AG08395 (cell line): ENCODE measurements at regions not wholly inside any gene's neighbourhood (a gene's known extent, or its start where the extent isn't known, plus 50 kb on each side); places are given as distances from the start of the nearest gene placed in this dataset.
"Not testable (repeated sequence)": the region's sequence is repeated elsewhere in the genome, so short reads cannot be mapped to it uniquely, and the experiment has no call there.

ENCODE experiments used
- DNase-seq: peaks from one replicate; pipeline ENCODE4 v3.0.0; 2012; ENCODE audit warnings: mixed read lengths, low spot score

- no peak for DNase-seq
These were observed 541.1 kb downstream of the RAB28 start for GRCh38 chr4:12943069-12943468.

DNA sequence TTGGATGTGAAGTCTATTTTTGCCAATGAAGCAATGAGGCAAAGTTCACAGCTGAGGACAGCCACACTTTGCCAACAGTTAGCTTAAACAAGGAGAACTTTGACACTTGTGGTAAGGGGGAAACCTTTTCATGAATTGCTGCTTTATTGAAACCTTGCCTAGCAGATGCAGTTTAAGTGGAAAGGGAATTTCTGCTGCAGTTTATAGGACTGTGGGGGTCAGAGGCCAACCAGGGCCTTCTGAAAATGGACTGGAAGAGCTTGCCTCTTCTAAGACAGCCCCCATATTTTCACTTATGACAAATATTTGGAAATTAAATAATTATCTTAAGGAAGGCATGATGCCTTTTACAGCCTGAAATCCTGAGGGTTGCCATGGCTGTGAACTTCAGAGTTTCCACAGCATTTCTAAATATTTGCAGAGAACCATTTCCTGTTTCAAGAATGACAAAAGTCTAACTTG lies 550.3 kb downstream of the RAB28 start:
- no peak for DNase-seq

- DNase-seq, result no peak
These were observed 551.8 kb downstream of the RAB28 start for GRCh38 chr4:12932203-12932788.

DNA sequence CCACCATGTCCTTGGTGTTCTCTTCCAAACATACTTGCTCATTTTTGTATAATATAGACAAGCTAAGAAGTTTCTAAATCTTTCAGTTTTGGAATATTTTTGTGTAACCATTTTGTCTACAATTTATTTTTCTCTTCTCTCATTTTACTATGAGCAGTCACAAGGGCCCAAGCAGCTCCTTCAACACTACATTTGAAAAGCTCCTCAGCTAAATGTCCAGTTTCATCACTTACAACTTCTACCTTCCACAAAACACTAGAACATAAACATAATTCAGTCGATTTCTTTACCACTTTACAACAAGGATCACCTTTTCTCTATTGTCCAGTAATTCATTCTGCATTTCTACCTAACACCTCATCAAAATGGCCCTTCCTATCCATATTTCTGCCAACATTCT lies 554.4 kb downstream of the RAB28 start:
- no peak for DNase-seq

- DNase-seq, result no peak
These were observed 555.4 kb downstream of the RAB28 start for GRCh38 chr4:12928751-12929150.

- DNase-seq, result no peak
These were observed 557.7 kb downstream of the RAB28 start for GRCh38 chr4:12926189-12927066.

DNA sequence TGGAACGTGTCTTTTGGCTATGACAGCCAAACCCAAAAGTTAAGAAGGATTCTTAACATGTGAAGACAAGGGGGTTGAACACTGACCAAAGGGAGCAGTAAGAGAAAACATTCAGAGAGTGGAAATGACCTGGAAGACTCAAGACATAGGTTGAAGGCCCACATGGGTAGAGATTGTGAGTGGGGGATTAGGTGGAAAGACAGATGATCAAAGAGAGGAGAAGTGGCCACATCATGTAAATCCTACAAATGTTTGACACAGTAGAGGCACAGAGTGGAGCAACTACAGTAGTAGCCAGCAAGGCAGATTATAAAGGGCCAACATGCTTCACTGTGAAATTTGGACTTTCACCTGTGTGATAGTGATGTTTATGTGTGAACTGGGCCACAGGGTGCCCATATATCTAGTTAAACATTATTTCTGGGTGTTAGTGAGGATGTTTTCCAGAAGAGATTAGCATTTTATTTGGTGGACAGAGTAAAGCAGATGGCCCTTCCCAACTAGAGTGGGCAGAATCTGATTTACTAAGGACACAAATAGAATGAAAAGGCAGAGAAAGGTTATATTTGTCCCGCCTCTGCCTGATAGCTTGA lies 559.3 kb downstream of the RAB28 start:
- no peak for DNase-seq

DNA sequence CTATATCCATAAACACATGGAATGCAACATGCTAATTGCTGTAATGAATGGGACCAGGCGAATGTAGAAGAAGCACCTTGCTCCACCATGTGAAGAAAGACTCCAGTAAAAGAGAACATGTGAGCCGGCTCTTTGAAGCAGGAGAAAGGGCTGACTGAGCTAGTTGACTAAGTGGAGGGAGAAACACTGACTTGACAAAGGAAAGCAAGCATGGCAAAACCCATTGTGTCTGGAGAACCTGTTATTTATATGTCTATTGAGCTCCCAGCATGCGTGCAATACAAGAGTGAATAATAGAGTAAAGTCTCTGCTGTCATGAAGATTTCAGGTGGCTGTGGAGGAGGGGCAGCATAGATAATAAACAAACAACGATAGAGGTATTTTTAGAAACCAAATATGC lies 559.9 kb downstream of the RAB28 start:
- DNase-seq, result no peak

- no peak for DNase-seq
These were observed 571.2 kb downstream of the RAB28 start for GRCh38 chr4:12912896-12913418.

- no peak for DNase-seq
These were observed 572.3 kb downstream of the RAB28 start for GRCh38 chr4:12911750-12912358.

DNA sequence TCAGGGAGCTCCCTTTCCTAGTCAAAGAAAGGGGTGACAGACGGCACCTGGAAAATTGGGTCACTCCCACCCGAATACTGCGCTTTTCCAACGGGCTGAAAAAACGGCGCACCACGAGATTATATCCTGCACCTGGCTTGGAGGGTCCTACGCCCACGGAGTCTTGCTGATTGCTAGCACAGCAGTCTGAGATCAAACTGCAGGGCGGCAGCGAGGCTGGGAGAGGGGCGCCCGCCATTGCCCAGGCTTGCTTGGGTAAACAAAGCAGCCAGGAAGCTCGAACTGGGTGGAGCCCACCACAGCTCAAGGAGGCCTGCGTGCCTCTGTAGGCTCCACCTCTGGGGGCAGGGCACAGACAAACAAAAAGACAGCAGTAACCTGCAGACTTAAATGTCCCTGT lies 580.5 kb downstream of the RAB28 start:
- not testable (repeated sequence) for DNase-seq

- DNase-seq, result no peak
These were observed 581.4 kb downstream of the RAB28 start for GRCh38 chr4:12902735-12903134.

GRCh38 chr4:12897954-12898353 lies 586.2 kb downstream of the RAB28 start:
- DNase-seq, result no peak

DNA sequence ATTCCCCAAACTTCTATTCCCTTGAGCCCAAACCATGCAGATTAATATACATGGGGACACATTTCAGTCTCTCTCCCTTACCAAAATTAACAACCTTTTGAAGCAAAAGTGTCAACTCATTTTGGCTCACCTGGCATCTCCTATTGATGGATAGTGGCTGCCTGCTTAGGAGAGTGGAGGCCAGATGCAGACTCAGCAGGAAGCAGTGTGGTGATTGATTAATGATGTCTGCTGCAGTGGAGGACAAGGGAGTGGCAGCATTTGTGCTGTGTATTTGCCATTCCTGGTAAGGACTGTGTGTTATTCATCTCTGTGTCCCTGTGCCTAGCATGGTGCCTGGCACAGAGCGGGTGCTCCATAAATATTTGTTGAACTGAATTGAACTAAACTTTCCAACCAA lies 590.1 kb downstream of the RAB28 start:
- DNase-seq, result no peak

DNA sequence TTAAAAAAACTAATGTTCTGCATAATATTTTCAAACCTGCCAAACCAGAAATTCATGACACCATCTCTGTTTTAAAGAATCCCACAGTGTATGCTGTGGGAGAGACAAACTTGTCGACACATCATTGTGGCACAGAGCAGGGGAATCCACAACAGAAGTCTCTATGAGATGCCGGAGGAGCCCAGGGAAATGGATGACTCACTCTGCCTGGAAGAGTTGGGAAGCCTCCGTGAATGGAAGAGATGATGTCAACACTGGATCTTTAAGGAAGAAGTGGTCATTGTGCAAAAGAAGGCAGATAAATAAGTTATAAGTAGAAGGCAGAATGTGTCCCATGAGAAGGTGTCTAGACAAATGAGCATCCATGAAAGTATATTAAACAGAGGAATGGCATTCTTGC lies 595.1 kb downstream of the RAB28 start:
- no peak for DNase-seq

DNA sequence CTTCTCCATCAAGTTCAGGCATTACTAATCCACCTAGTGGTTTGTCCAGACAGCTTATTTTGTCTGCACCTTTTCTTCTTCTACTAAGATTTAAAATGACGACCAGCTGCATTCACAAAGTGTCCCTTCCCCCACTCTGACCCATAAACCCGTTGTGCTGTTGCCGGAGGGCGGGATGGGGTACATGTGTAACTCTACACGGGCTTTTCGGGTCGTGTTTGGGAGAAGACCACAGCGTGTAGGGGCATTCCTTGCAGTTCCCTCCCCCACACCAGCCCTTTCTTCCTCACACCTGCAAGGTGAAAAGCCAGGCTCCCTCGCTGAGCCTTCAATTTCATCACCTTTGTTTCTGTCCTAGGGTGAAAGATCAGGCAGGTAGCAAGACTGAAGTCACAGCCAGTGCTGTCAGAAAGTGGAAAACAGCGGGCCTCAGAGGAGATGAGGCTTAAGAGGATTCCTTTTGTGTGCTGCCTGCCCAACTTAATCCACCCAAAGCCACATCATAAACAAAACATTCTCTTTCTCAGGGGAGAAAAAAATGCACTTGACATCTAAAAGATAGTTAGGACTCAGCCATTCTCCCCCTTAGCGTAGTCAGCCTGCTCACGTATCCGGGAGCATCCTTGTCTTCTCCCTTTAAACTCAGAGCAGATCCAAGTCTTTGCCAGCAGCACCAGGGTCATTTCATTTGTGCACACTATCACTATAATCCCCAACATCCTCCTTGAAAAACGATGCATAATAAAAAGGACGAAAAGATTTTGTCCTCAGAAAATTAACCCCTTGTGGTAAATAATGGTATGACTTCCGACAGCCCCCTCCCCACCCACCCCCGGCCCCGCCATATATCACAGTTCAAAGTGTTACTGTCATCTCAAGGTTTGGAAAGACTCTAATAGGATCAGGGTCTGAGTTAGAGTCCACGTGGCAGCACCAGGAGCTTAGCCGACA lies 599.0 kb downstream of the RAB28 start:
- no peak for DNase-seq

DNA sequence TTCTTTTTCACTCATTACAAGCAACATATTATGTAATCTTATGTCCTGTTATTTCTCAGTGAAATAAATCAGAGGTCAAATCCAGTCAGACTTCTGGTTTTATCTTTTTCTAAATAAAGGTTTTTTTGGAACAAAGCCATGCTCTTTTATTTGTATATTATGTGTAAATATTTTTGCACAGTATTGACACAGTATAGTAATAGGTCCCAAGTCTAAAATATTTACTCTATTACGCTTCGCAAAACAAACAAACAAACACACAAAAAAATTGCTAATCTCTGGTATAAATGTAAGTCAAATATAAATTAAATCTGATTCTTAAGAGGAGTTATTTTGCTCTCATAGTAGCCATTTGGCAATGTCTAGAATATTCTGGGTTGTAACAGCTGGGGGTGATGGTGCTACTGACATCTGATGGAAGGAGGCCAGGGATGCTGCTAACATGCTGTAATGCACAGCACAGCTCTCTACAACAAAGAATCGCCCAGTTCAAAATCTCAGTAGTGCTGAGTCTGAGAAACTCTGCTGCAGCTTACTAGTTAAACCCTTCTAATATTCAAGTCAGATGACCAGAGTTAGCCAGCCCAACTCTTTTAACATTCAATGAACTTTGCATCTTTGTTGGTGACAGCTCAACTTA lies 602.1 kb downstream of the RAB28 start:
- DNase-seq, result no peak

DNA sequence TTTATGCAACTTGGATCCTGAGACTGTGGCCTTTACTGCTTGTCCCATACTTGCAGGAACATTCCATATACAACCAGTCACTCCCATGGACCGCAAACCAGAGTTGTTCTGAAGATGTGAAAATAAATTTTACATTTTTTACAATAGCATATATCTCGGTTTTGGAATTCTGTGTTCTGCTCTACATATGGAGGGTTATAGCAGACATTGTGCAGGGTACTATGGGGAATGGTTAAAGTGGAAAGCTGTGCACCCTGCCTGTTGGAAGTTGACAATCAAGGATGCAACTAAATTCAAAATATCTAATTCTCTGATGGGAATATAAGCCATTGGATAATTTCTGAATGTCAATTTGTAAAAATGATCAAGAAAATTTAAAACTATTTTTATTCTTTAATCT lies 603.3 kb downstream of the RAB28 start:
- DNase-seq, result no peak

- no peak for DNase-seq
These were observed 604.6 kb downstream of the RAB28 start for GRCh38 chr4:12879496-12879895.

DNA sequence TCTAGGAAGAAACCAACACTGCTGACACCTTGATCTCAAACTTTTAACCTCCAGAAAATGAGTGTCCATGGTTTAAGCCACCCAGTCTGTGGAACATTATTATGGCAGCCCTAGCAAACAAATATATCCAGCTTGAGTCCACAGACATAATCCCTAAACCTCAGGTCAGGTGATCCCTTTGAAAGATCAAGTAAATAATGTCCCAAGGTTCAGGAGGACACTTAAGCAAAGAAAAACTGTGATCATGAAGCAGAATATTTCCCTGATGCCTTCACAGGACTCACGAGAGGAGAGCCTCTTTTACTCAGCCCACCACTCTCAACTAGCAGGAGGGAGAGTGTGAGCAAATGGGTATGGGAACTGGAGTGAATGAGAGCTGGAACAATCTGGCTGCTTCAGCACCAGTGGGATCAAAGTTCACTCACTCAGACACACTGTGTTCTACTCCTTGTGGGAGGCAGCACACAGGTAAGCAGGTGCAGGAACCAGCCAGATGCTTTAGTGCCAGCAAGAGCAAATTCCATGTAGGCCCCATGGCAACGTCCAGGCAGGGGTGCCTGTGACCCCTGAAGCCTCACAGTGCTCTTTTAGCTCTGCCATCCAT lies 608.4 kb downstream of the RAB28 start:
- DNase-seq, result no peak
